IMR-90 (cell line): ENCODE measurements at regions not wholly inside any gene's neighbourhood (a gene's known extent, or its start where the extent isn't known, plus 50 kb on each side); places are given as distances from the start of the nearest gene placed in this dataset.

Experiments
- ATAC-seq: fragments of 200-7000 bp; cut with Tn5 transposase; 2 replicates; pipeline ENCODE4 v1.9.1; 2020; ENCODE audit warnings: low read depth, mild to moderate bottlenecking, moderate library complexity
- BruUV-seq: library from RNA; stranded (reverse); fragments of 400-500 nt; replicated peaks from 2 replicates; lab custom pipeline; 2021; lab: Mats Ljungman, UMichigan
- CTCF ChIA-PET: fragments of 300-600 bp; formaldehyde crosslinking; extraction: SDS; loops from one replicate; lab custom pipeline; 2021; ENCODE audit warnings: antibody characterized with exemption; lab: Yijun Ruan, JAX
- POLR2A ChIA-PET: fragments of 300-600 bp; sonication (Branson Sonifier 250); formaldehyde crosslinking; loops from one replicate; lab custom pipeline; 2022; ENCODE audit warnings: antibody characterized with exemption; ENCODE audit not compliant: unreplicated experiment; lab: Charles Lee
- DNase-seq: peaks from one replicate; pipeline ENCODE4 v3.0.0; 2013
- H2AFZ ChIP-seq: replicated peaks from 2 replicates; pipeline ENCODE3; 2013; ENCODE audit warnings: low read length, mild to moderate bottlenecking; ENCODE audit not compliant: poor library complexity
- H2AK5ac ChIP-seq: 2 replicates; pipeline ENCODE4 v1.6.1; 2013; ENCODE audit warnings: low read depth, low read length, inconsistent platforms
- H2AK9ac ChIP-seq: replicated peaks from 2 replicates; pipeline ENCODE3; 2013; ENCODE audit warnings: mild to moderate bottlenecking, low read depth, low read length, moderate library complexity; ENCODE audit not compliant: poor library complexity
- H2BK120ac ChIP-seq: 2 replicates; pipeline ENCODE4 v1.6.1; 2013; ENCODE audit warnings: low read depth, low read length, inconsistent platforms
- H2BK15ac ChIP-seq: 3 replicates; pipeline ENCODE4 v1.6.1; 2013; ENCODE audit warnings: low read depth, low read length, inconsistent platforms
- H2BK20ac ChIP-seq: 2 replicates; pipeline ENCODE4 v1.6.1; 2013; ENCODE audit warnings: low read depth, mild to moderate bottlenecking, inconsistent platforms, low read length, moderate library complexity
- H2BK5ac ChIP-seq: 2 replicates; pipeline ENCODE4 v1.6.1; 2013; ENCODE audit warnings: mild to moderate bottlenecking, low read depth, low read length, inconsistent platforms; ENCODE audit not compliant: poor library complexity, severe bottlenecking
- H3K14ac ChIP-seq: replicated peaks from 2 replicates; pipeline ENCODE4 v1.6.1; 2013; ENCODE audit warnings: low read depth, low read length, inconsistent platforms
- H3K18ac ChIP-seq: 2 replicates; pipeline ENCODE4 v1.6.1; 2013; ENCODE audit warnings: low read depth, low read length, control low read depth
- H3K23ac ChIP-seq: 2 replicates; pipeline ENCODE4 v1.6.1; 2013; ENCODE audit warnings: low read depth, low read length, inconsistent platforms
- H3K27ac ChIP-seq: 2 replicates; pipeline ENCODE4 v1.5.1; 2013; ENCODE audit warnings: mild to moderate bottlenecking, control low read depth, low read length; ENCODE audit not compliant: insufficient read depth
- H3K27me3 ChIP-seq: 2 replicates; pipeline ENCODE4 v1.6.1; 2013; ENCODE audit warnings: low read length; ENCODE audit not compliant: control insufficient read depth, insufficient read depth
- H3K36me3 ChIP-seq: 2 replicates; pipeline ENCODE4 v1.6.1; 2013; ENCODE audit warnings: low read length, mixed read lengths; ENCODE audit not compliant: control insufficient read depth, insufficient read depth
- H3K4ac ChIP-seq: 2 replicates; pipeline ENCODE4 v1.6.1; 2013; ENCODE audit warnings: low read depth, low read length, inconsistent platforms
- H3K4me1 ChIP-seq: 2 replicates; pipeline ENCODE4 v1.6.1; 2013; ENCODE audit warnings: low read length, mixed read lengths; ENCODE audit not compliant: control insufficient read depth, insufficient read depth
- H3K4me2 ChIP-seq: 2 replicates; pipeline ENCODE4 v1.6.1; 2013; ENCODE audit warnings: low read depth, mild to moderate bottlenecking, control low read depth, low read length, moderate library complexity
- H3K4me3 ChIP-seq: 2 replicates; pipeline ENCODE4 v1.5.1; 2013; ENCODE audit warnings: low read depth, mild to moderate bottlenecking, control low read depth, low read length, moderate library complexity; ENCODE audit not compliant: insufficient read depth
- H3K56ac ChIP-seq: 2 replicates; pipeline ENCODE4 v1.6.1; 2013; ENCODE audit warnings: low read length, inconsistent platforms; ENCODE audit not compliant: insufficient read depth; ENCODE audit errors: extremely low read depth
- H3K79me1 ChIP-seq, 2 experiments: 2 replicates each; pipeline ENCODE4 v1.6.1; 2013; ENCODE audit warnings: low read length in 2 of 2, inconsistent platforms in 1 of 2, low read depth in 1 of 2
- H3K9ac ChIP-seq: 2 replicates; pipeline ENCODE4 v1.6.1; 2013; ENCODE audit warnings: low read depth, low read length, control low read depth
- H3K9me1 ChIP-seq: 2 replicates; pipeline ENCODE4 v1.6.1; 2013; ENCODE audit warnings: low read length, inconsistent platforms; ENCODE audit not compliant: insufficient read depth
- H3K9me3 ChIP-seq: 2 replicates; pipeline ENCODE4 v1.6.1; 2013; ENCODE audit warnings: low read length; ENCODE audit not compliant: control insufficient read depth, insufficient read depth
- H4K20me1 ChIP-seq: 2 replicates; pipeline ENCODE4 v1.6.1; 2013; ENCODE audit warnings: low read length, inconsistent platforms; ENCODE audit not compliant: insufficient read depth
- H4K5ac ChIP-seq: 2 replicates; pipeline ENCODE4 v1.6.1; 2013; ENCODE audit warnings: mild to moderate bottlenecking, low read depth, low read length, control low read depth
- H4K8ac ChIP-seq, 2 experiments: 2 replicates each; pipeline ENCODE4 v1.6.1; 2013; ENCODE audit warnings: low read depth in 2 of 2, low read length in 2 of 2, control low read depth in 1 of 2, inconsistent platforms in 1 of 2
- H4K91ac ChIP-seq: 2 replicates; pipeline ENCODE4 v1.6.1; 2013; ENCODE audit warnings: low read depth, low read length, inconsistent platforms; ENCODE audit not compliant: insufficient read depth
- CHD1 ChIP-seq: IDR thresholded peaks from 2 replicates; pipeline ENCODE4 v1.6.1; 2012; ENCODE audit warnings: low read depth, low read length, improper control_type of control experiment
- CTCF ChIP-seq: conservative IDR thresholded peaks from 2 replicates; pipeline ENCODE4 v1.5.1; 2012; ENCODE audit warnings: mild to moderate bottlenecking, low read depth, low read length, improper control_type of control experiment
- ELK1 ChIP-seq: fragments of 150-350 bp; IDR thresholded peaks from 2 replicates; pipeline ENCODE4 v1.6.1; 2016; ENCODE audit warnings: low read depth, mild to moderate bottlenecking, low read length, moderate library complexity, borderline replicate concordance
- FOS ChIP-seq: fragments of 150-350 bp; IDR thresholded peaks from 2 replicates; pipeline ENCODE4 v1.6.1; 2016; ENCODE audit warnings: low read depth, low read length
- MXI1 ChIP-seq: IDR thresholded peaks from 2 replicates; pipeline ENCODE4 v1.6.1; 2012; ENCODE audit warnings: low read depth, mild to moderate bottlenecking, low read length, moderate library complexity, borderline replicate concordance
- NFE2L2 ChIP-seq: fragments of 150-350 bp; IDR thresholded peaks from 2 replicates; pipeline ENCODE4 v1.6.1; 2016; ENCODE audit warnings: low read depth, mild to moderate bottlenecking, low read length
- RFX5 ChIP-seq: IDR thresholded peaks from 2 replicates; pipeline ENCODE4 v1.8.0; 2012; ENCODE audit warnings: low read depth, mild to moderate bottlenecking, low read length, moderate library complexity
- WGBS, 2 experiments: methylation state at CpG; one replicate each; pipeline versions ENCODE4 v1.1.5 to v1.1.7; 2013; ENCODE audit warnings: missing lambda C conversion rate in 2 of 2; ENCODE audit not compliant: insufficient read length in 1 of 2; ENCODE audit errors: extremely low coverage in 2 of 2; 5-methylcytosine and 5-hydroxymethylcytosine counted together
- dilution Hi-C: fragments of 300-500 bp; cut with HindIII; formaldehyde crosslinking; loops from one replicate; pipeline ENCODE4 v1.14.3; 2018; ENCODE audit warnings: low sequenced_read_pairs; ENCODE audit not compliant: unreplicated experiment
- in situ Hi-C: fragments of 300-500 bp; cut with MboI; formaldehyde crosslinking; loops from 3 replicates; pipeline ENCODE4 v1.14.3; 2019; ENCODE audit warnings: low sequenced_read_pairs, inconsistent platforms, mixed read lengths
- intact Hi-C: fragments of 100-400 bp; cut with micrococcal nuclease; formaldehyde crosslinking; loops from 2 replicates; pipeline ENCODE4 v1.10.0; 2022

- Histone ChIP-seq H3K23ac (no peak overlapping the region), H3K4me1 (no peaks in the 10 kb centered on the region), H3K9me3 (peaks cover 34% of the 10 kb centered on the region), H2BK15ac (no peak overlapping the region), H3K4me3 (no peak overlapping the region), H2AFZ (no peak overlapping the region), H3K4ac (no peak overlapping the region), H2AK9ac (no peak overlapping the region), H3K14ac (no peak overlapping the region), H3K27ac (no peak overlapping the region), H4K5ac (no peak overlapping the region), H3K27me3 (no peaks in the 10 kb centered on the region), H2BK120ac (no peak overlapping the region), H3K36me3 (no peaks in the 10 kb centered on the region), H3K18ac (no peak overlapping the region), H2AK5ac (no peak overlapping the region), H3K9me1 (no peaks in the 10 kb centered on the region), H4K91ac (no peak overlapping the region), H4K20me1 (no peaks in the 10 kb centered on the region), H3K4me2 (no peak overlapping the region), H3K79me1 (no peaks in the 10 kb centered on the region), H2BK20ac (no peak overlapping the region), H3K56ac (no peak overlapping the region), H2BK5ac (no peak overlapping the region), H4K8ac (no peak overlapping the region), H3K9ac (no peak overlapping the region)
- intact Hi-C loops (no loop called here), in situ Hi-C loops (no loop called here), dilution Hi-C loops (no loop called here)
- TF ChIP-seq ELK1 (no peak), RFX5 (no peak), MXI1 (no peak), CTCF (no peak), FOS (no peak), CHD1 (no peak), NFE2L2 (no peak)
- BruUV-seq: no TSS peak
- ATAC-seq: no peak
- ChIA-PET CTCF (no interaction called here), POLR2A (no interaction called here)
- no peak for DNase-seq
- no CpG with 5 or more reads among the region's 8 CpGs for WGBS, 2 experiments
Observed at GRCh38 chr14:106586098-106586704, 1059.8 kb downstream of the TMEM121 start.
